ENCODE measurements at regions not wholly inside any gene's neighbourhood (a gene's known extent, or its start where the extent isn't known, plus 50 kb on each side); places are given as distances from the start of the nearest gene placed in this dataset.

GRCh38 chr7:347644-348479, 57.9 kb downstream of the FOXL3 start:
- H2AFZ ChIP-seq (ENCODE audit: control insufficient read depth, low read length), result no peak overlapping the region
- no peak overlapping the region for H3K4me2 ChIP-seq (ENCODE audit: control insufficient read depth, extremely low read depth, insufficient read depth, low read depth, low read length)
- peaks cover 10% of the 10 kb centered on the region for H3K27me3 ChIP-seq (ENCODE audit: control insufficient read depth, extremely low read depth, insufficient read depth, low read length)
- H3K36me3 ChIP-seq (ENCODE audit: control insufficient read depth in 2 of 2, extremely low read depth in 1 of 2, insufficient read depth in 2 of 2, low read length in 2 of 2), result no peaks in the 10 kb centered on the region
- H3K4me1 ChIP-seq (ENCODE audit: control insufficient read depth, extremely low read depth, insufficient read depth, low read length), result no peaks in the 10 kb centered on the region
- no peak overlapping the region for H3K27ac ChIP-seq (ENCODE audit: control insufficient read depth, insufficient read depth, low read length)
- no peak for FAIRE-seq
- no peaks in the 10 kb centered on the region for H4K20me1 ChIP-seq (ENCODE audit: control insufficient read depth, extremely low read depth, insufficient read depth, low read length)
- H3K79me2 ChIP-seq (ENCODE audit: control insufficient read depth, insufficient read depth, low read length), result no peaks in the 10 kb centered on the region
- no peak overlapping the region for H3K9ac ChIP-seq (ENCODE audit: control insufficient read depth, extremely low read depth, insufficient read depth, low read length)
- TF ChIP-seq EZH2 (IDR thresholded peaks at IDR 0.05; ENCODE audit: low read length) (no peak), CTCF (optimal IDR thresholded peaks at IDR 0.05 in 1 of 3, IDR thresholded peaks at IDR 0.05 in 1 of 3, conservative IDR thresholded peaks at IDR 0.05 in 1 of 3; ENCODE audit: extremely low read depth in 1 of 3, insufficient read depth in 2 of 3, low read length in 3 of 3) (no peak)
- H3K9me1 ChIP-seq (ENCODE audit: control insufficient read depth, extremely low read depth, insufficient read depth, low read length), result no peaks in the 10 kb centered on the region
- no peak for DNase-seq (ENCODE audit: low read depth, low spot score)
- no peaks in the 10 kb centered on the region for H3K9me3 ChIP-seq (ENCODE audit: control insufficient read depth, low read depth, low read length)
- no peak overlapping the region for H3K4me3 ChIP-seq (ENCODE audit: control insufficient read depth in 2 of 3, extremely low read depth in 1 of 3, insufficient read depth in 2 of 3, low read depth in 1 of 3, low read length in 3 of 3)
- dilution Hi-C loops (cut with MboI; ENCODE audit: extremely low pct_ligation_motif_present, low sequenced_read_pairs), result no loop called here

GRCh38 chr7:348480-348844, 58.5 kb downstream of the FOXL3 start:
- H3K9me3 ChIP-seq (ENCODE audit: control insufficient read depth, low read depth, low read length), result no peaks in the 10 kb centered on the region
- FAIRE-seq, result no peak
- no peaks in the 10 kb centered on the region for H3K79me2 ChIP-seq (ENCODE audit: control insufficient read depth, insufficient read depth, low read length)
- TF ChIP-seq EZH2 (IDR thresholded peaks at IDR 0.05; ENCODE audit: low read length) (no peak), CTCF (optimal IDR thresholded peaks at IDR 0.05 in 1 of 3, IDR thresholded peaks at IDR 0.05 in 1 of 3, conservative IDR thresholded peaks at IDR 0.05 in 1 of 3; ENCODE audit: extremely low read depth in 1 of 3, insufficient read depth in 2 of 3, low read length in 3 of 3) (no peak)
- DNase-seq (ENCODE audit: low read depth, low spot score), result no peak
- H2AFZ ChIP-seq (ENCODE audit: control insufficient read depth, low read length), result no peak overlapping the region
- no peaks in the 10 kb centered on the region for H4K20me1 ChIP-seq (ENCODE audit: control insufficient read depth, extremely low read depth, insufficient read depth, low read length)
- no peak overlapping the region for H3K4me3 ChIP-seq (ENCODE audit: control insufficient read depth in 2 of 3, extremely low read depth in 1 of 3, insufficient read depth in 2 of 3, low read depth in 1 of 3, low read length in 3 of 3)
- no peaks in the 10 kb centered on the region for H3K4me1 ChIP-seq (ENCODE audit: control insufficient read depth, extremely low read depth, insufficient read depth, low read length)
- dilution Hi-C loops (cut with MboI; ENCODE audit: extremely low pct_ligation_motif_present, low sequenced_read_pairs), result no loop called here
- H3K27me3 ChIP-seq (ENCODE audit: control insufficient read depth, extremely low read depth, insufficient read depth, low read length), result peaks cover 10% of the 10 kb centered on the region
- no peaks in the 10 kb centered on the region for H3K9me1 ChIP-seq (ENCODE audit: control insufficient read depth, extremely low read depth, insufficient read depth, low read length)
- H3K27ac ChIP-seq (ENCODE audit: control insufficient read depth, insufficient read depth, low read length), result no peak overlapping the region
- no peaks in the 10 kb centered on the region for H3K36me3 ChIP-seq (ENCODE audit: control insufficient read depth in 2 of 2, extremely low read depth in 1 of 2, insufficient read depth in 2 of 2, low read length in 2 of 2)
- no peak overlapping the region for H3K9ac ChIP-seq (ENCODE audit: control insufficient read depth, extremely low read depth, insufficient read depth, low read length)
- no peak overlapping the region for H3K4me2 ChIP-seq (ENCODE audit: control insufficient read depth, extremely low read depth, insufficient read depth, low read depth, low read length)

All from keratinocyte (primary cell).